HCT116 (cell line): ENCODE measurements at regions not wholly inside any gene's neighbourhood (a gene's known extent, or its start where the extent isn't known, plus 50 kb on each side); places are given as distances from the start of the nearest gene placed in this dataset.

Source experiments
- ATAC-seq: fragments of 200-7000 bp; cut with Tn5 transposase; 2 replicates; pipeline ENCODE4 v1.9.1; 2020; ENCODE audit warnings: mild to moderate bottlenecking, moderate library complexity
- BruUV-seq: library from RNA; stranded (reverse); fragments of 400-500 nt; replicated peaks from 2 replicates; lab custom pipeline; 2021; lab: Mats Ljungman, UMichigan
- CTCF ChIA-PET: fragments of 300-600 bp; sonication (Branson Sonifier 250); formaldehyde crosslinking; loops from one replicate; lab custom pipeline; 2021; ENCODE audit warnings: antibody characterized with exemption; lab: Charles Lee
- POLR2A ChIA-PET: fragments of 300-600, 350-600 bp; sonication (Branson Sonifier 250); formaldehyde crosslinking; loops from one replicate; lab custom pipeline; 2021; ENCODE audit warnings: antibody characterized with exemption; lab: Charles Lee
- RAD21 ChIA-PET, 2 experiments: fragments of 300-600 bp; sonication (Branson Sonifier 250); formaldehyde crosslinking; loops; one replicate each; lab custom pipeline; 2023; ENCODE audit warnings: low total read pairs in 2 of 2; ENCODE audit not compliant: uncharacterized antibody in 2 of 2, unreplicated experiment in 2 of 2, low non-redundant PET in 1 of 2; lab: Charles Lee
- DNase-seq: peaks from one replicate; pipeline ENCODE4 v3.0.0-alpha.2; 2010; ENCODE audit warnings: low read depth, low spot score
- H2AFZ ChIP-seq: fragments of 200-600 bp; shearing (Covaris generic), sonication (generic); 2 replicates; pipeline ENCODE4 v1.6.1; 2017; ENCODE audit warnings: low read depth, mixed run types, mixed read lengths, antibody characterized with exemption, low read length; ENCODE audit not compliant: poor library complexity, severe bottlenecking
- H3K27ac ChIP-seq: 2 replicates; pipeline ENCODE4 v1.5.1; 2012; ENCODE audit warnings: low read depth, low read length
- H3K27me3 ChIP-seq: fragments of 200-600 bp; sonication (generic); 2 replicates; pipeline ENCODE4 v1.6.1; 2016; ENCODE audit warnings: mixed run types, low read length, mixed read lengths; ENCODE audit not compliant: insufficient read depth
- H3K36me3 ChIP-seq, 2 experiments: fragments of 200-500 bp in 1 of 2; fragments of 200-600 bp in 1 of 2; sonication (Bioruptor generic) in 1 of 2; sonication (generic) in 1 of 2; 2 replicates each; pipeline versions ENCODE4 v1.5.1 to v1.6.1; 2014 to 2016; ENCODE audit warnings: low read length in 2 of 2, inconsistent platforms in 1 of 2, mixed read lengths in 1 of 2, mixed run types in 1 of 2; ENCODE audit not compliant: insufficient read depth in 2 of 2, control insufficient read depth in 1 of 2
- H3K4me1 ChIP-seq, 2 experiments: fragments of 200-600 bp in 1 of 2; sonication (generic) in 1 of 2; 2 replicates each; pipeline versions ENCODE4 v1.5.1 to v1.6.1; 2012 to 2017; ENCODE audit warnings: low read length in 2 of 2, inconsistent platforms in 1 of 2, mild to moderate bottlenecking in 1 of 2, mixed read lengths in 1 of 2, mixed run types in 1 of 2, moderate library complexity in 1 of 2; ENCODE audit not compliant: insufficient read depth in 2 of 2, control insufficient read depth in 1 of 2
- H3K4me2 ChIP-seq: fragments of 200-600 bp; sonication (generic); 2 replicates; pipeline ENCODE4 v1.6.1; 2017; ENCODE audit warnings: mixed run types, low read length, mixed read lengths
- H3K4me3 ChIP-seq, 2 experiments: fragments of 200-600 bp in 1 of 2; sonication (generic) in 1 of 2; replicated peaks in 1 of 2; 2 replicates each; pipeline ENCODE4 v1.5.1; 2011 to 2016; ENCODE audit warnings: low read length in 2 of 2, control low read depth in 1 of 2, low read depth in 1 of 2, mild to moderate bottlenecking in 1 of 2, mixed read lengths in 1 of 2, mixed run types in 1 of 2
- H3K79me2 ChIP-seq: fragments of 200-600 bp; sonication (generic); 2 replicates; pipeline ENCODE4 v1.6.1; 2017; ENCODE audit warnings: mild to moderate bottlenecking, mixed run types, low read length, moderate library complexity, mixed read lengths; ENCODE audit not compliant: insufficient read depth
- H3K9ac ChIP-seq: fragments of 200-600 bp; sonication (generic); 2 replicates; pipeline ENCODE4 v1.6.1; 2016; ENCODE audit warnings: low read length, mixed read lengths
- H3K9me2 ChIP-seq: fragments of 200-600 bp; sonication (generic), shearing (Covaris generic); 2 replicates; pipeline ENCODE4 v1.6.1; 2017; ENCODE audit warnings: mixed run types, mild to moderate bottlenecking, moderate library complexity; ENCODE audit not compliant: insufficient read depth
- H3K9me3 ChIP-seq, 2 experiments: fragments of 200-500 bp in 1 of 2; fragments of 200-600 bp in 1 of 2; sonication (Bioruptor generic) in 1 of 2; sonication (generic) in 1 of 2; 2 replicates each; pipeline ENCODE4 v1.6.1; 2014 to 2017; ENCODE audit warnings: low read length in 2 of 2, mixed read lengths in 2 of 2, inconsistent platforms in 1 of 2, low read depth in 1 of 2, mild to moderate bottlenecking in 1 of 2, mixed run types in 1 of 2, moderate library complexity in 1 of 2; ENCODE audit not compliant: control insufficient read depth in 1 of 2, insufficient read depth in 1 of 2
- H4K20me1 ChIP-seq: fragments of 200-600 bp; sonication (generic), shearing (Covaris generic); 2 replicates; pipeline ENCODE4 v1.6.1; 2017; ENCODE audit warnings: mixed run types, mild to moderate bottlenecking, moderate library complexity; ENCODE audit not compliant: insufficient read depth
- CBX3 ChIP-seq: IDR thresholded peaks from 2 replicates; pipeline ENCODE4 v1.6.1; 2012; ENCODE audit warnings: low read depth
- CEBPB ChIP-seq: IDR thresholded peaks from 2 replicates; pipeline ENCODE4 v1.6.1; 2012; ENCODE audit warnings: low read depth
- EGR1 ChIP-seq: IDR thresholded peaks from 2 replicates; pipeline ENCODE4 v1.6.1; 2012; ENCODE audit warnings: low read depth
- ELF1 ChIP-seq: IDR thresholded peaks from 2 replicates; pipeline ENCODE4 v1.6.1; 2012; ENCODE audit warnings: low read depth, borderline replicate concordance
- EZH2 ChIP-seq: fragments of 200-600 bp; sonication (generic); IDR thresholded peaks from 2 replicates; pipeline ENCODE4 v1.6.1; 2017; ENCODE audit warnings: antibody characterized with exemption, mixed run types
- JUND ChIP-seq: IDR thresholded peaks from 2 replicates; pipeline ENCODE4 v1.6.1; 2012
- POLR2A ChIP-seq: IDR thresholded peaks from 2 replicates; pipeline ENCODE4 v1.7.0; 2011; ENCODE audit warnings: borderline replicate concordance; ENCODE audit not compliant: insufficient read depth, insufficient read length; ENCODE audit errors: extremely low read depth
- RAD21 ChIP-seq: IDR thresholded peaks from 2 replicates; pipeline ENCODE4 v1.6.1; 2012; ENCODE audit warnings: low read depth, mild to moderate bottlenecking
- SP1 ChIP-seq: IDR thresholded peaks from 2 replicates; pipeline ENCODE4 v1.6.1; 2012; ENCODE audit warnings: low read depth
- SRF ChIP-seq: IDR thresholded peaks from 2 replicates; pipeline ENCODE4 v1.6.1; 2012; ENCODE audit warnings: low read depth
- TCF7L2 ChIP-seq: IDR thresholded peaks from 2 replicates; pipeline ENCODE4 v1.7.0; 2011; ENCODE audit warnings: borderline replicate concordance, inconsistent platforms; ENCODE audit not compliant: insufficient read depth, insufficient read length; ENCODE audit errors: extremely low read depth
- YY1 ChIP-seq: IDR thresholded peaks from 2 replicates; pipeline ENCODE4 v1.6.1; 2011; ENCODE audit warnings: low read length, low read depth, moderate library complexity, mild to moderate bottlenecking; ENCODE audit not compliant: insufficient replicate concordance; ENCODE audit errors: extremely low read depth
- ZNF274 ChIP-seq: fragments of 200-500 bp; sonication (Bioruptor generic); IDR thresholded peaks from 2 replicates; pipeline ENCODE4 v1.6.1; 2014; ENCODE audit warnings: mild to moderate bottlenecking, low read depth, low read length, inconsistent platforms
- intact Hi-C: fragments of 100-400 bp; cut with micrococcal nuclease; formaldehyde crosslinking; loops from 2 replicates; pipeline ENCODE4 v1.10.0; 2022
- TF ChIP-seq, protein P1 (sequence below): IDR thresholded peaks from 2 replicates; pipeline ENCODE4 v1.6.1; 2012
- TF ChIP-seq, protein P2 (sequence below): IDR thresholded peaks from 2 replicates; pipeline ENCODE4 v1.6.1; 2011; ENCODE audit warnings: mild to moderate bottlenecking, low read length, moderate library complexity; ENCODE audit not compliant: insufficient replicate concordance; ENCODE audit errors: extremely low read depth

DNA sequence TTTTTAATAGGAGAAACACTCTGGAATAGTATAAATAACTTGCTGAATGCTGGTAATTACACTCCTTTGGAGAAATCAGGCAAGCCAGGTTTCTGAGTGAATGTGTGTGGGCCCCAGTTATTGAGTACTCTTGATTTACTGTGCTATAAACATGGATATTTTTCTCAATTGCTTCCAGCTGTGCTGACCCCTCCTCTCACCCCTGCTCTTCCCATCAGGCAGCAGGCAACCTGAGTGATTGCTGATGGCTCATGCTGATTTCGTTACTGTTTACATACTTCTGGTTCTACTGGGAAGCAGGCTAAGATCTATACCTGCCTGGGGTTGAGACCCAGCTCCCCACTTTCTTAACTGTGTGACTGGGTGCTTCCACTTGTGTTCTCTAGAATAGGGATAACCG, 68.5 kb downstream of the DHCR7 start:
- H3K9me2 ChIP-seq = no peaks in the 10 kb centered on the region
- H2AFZ ChIP-seq = no peak overlapping the region
- no peaks in the 10 kb centered on the region for H3K79me2 ChIP-seq
- CTCF ChIA-PET = no interaction called here
- no peak overlapping the region for H3K4me3 ChIP-seq
- POLR2A ChIA-PET = no interaction called here
- no peaks in the 10 kb centered on the region for H4K20me1 ChIP-seq
- no peaks in the 10 kb centered on the region; a peak in 1 of 4 replicates for H3K9me3 ChIP-seq
- no peak for TF ChIP-seq SRF
- TF ChIP-seq TCF7L2 = no peak
- no peak for TF ChIP-seq CBX3
- TF ChIP-seq YY1 = no peak
- no peak for TF ChIP-seq CEBPB
- no peak for TF ChIP-seq JUND
- TF ChIP-seq EZH2 = no peak
- no peak for TF ChIP-seq POLR2A
- TF ChIP-seq, protein P1, sequence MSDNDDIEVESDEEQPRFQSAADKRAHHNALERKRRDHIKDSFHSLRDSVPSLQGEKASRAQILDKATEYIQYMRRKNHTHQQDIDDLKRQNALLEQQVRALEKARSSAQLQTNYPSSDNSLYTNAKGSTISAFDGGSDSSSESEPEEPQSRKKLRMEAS = no peak
- no peak for TF ChIP-seq ELF1
- no peak for TF ChIP-seq EGR1
- no peak for TF ChIP-seq ZNF274
- TF ChIP-seq RAD21 = no peak
- TF ChIP-seq, protein P2, sequence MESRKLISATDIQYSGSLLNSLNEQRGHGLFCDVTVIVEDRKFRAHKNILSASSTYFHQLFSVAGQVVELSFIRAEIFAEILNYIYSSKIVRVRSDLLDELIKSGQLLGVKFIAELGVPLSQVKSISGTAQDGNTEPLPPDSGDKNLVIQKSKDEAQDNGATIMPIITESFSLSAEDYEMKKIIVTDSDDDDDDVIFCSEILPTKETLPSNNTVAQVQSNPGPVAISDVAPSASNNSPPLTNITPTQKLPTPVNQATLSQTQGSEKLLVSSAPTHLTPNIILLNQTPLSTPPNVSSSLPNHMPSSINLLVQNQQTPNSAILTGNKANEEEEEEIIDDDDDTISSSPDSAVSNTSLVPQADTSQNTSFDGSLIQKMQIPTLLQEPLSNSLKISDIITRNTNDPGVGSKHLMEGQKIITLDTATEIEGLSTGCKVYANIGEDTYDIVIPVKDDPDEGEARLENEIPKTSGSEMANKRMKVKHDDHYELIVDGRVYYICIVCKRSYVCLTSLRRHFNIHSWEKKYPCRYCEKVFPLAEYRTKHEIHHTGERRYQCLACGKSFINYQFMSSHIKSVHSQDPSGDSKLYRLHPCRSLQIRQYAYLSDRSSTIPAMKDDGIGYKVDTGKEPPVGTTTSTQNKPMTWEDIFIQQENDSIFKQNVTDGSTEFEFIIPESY = no peak
- TF ChIP-seq SP1 = no peak
- ATAC-seq (no peak), DNase-seq (no peak)
- RAD21 ChIA-PET = no interaction called here
- H3K27me3 ChIP-seq = peaks cover 46% of the 10 kb centered on the region
- no peaks in the 10 kb centered on the region for H3K4me1 ChIP-seq
- BruUV-seq = no TSS peak
- H3K9ac ChIP-seq = no peak overlapping the region
- intact Hi-C loops = no loop called here
- H3K27ac ChIP-seq = no peak overlapping the region
- no peaks in the 10 kb centered on the region for H3K36me3 ChIP-seq
- H3K4me2 ChIP-seq = no peak overlapping the region
